Kidney glomerular epithelial cell (primary cell): ENCODE measurements at regions not wholly inside any gene's neighbourhood (a gene's known extent, or its start where the extent isn't known, plus 50 kb on each side); places are given as distances from the start of the nearest gene placed in this dataset.
"Not testable (repeated sequence)": the region's sequence is repeated elsewhere in the genome, so short reads cannot be mapped to it uniquely, and the experiment has no call there.

ENCODE experiments used
- DNase-seq: peaks from one replicate; lab custom pipeline; 2025; lab: John Stamatoyannopoulos, UW

DNA sequence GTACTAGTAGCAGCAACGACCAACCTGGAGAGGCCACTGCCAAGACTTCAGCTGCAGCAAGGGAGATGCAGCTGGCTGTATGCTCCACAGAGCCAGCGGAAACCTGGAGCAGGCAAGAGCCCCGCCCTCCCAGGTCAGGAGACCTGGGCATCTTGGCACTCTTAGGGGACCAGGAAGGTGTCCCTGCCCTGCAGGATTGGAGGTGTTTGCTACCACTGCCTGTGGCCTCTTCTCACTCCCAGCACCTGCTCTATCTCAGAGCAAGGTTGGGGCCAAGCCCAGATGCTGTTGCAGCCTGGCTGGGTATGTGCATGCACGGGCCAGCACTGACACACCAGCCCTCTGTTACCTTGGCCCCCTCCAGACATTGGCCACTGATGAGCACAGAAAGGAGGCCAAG is 1512.8 kb downstream of the REEP3 start:
- DNase-seq, result no peak

DNA sequence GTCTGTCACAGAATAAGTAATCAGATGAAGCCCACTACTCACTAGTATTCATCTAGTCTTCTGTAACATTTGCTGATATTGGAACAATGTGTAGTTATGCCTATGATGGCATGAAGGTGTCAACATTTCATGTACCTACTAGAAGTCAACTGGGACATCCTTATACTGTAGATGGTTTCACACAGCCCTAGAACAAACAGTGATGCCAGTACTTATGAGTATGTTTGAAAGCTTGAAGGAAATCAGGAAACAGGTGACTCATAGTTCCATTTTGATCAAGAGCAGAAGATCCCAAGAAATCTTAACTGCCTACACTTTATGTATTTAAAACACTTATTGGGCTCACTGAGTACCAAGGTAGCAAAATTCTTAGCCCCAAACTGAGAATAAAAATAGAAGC is 1519.6 kb downstream of the REEP3 start:
- no peak for DNase-seq

DNA sequence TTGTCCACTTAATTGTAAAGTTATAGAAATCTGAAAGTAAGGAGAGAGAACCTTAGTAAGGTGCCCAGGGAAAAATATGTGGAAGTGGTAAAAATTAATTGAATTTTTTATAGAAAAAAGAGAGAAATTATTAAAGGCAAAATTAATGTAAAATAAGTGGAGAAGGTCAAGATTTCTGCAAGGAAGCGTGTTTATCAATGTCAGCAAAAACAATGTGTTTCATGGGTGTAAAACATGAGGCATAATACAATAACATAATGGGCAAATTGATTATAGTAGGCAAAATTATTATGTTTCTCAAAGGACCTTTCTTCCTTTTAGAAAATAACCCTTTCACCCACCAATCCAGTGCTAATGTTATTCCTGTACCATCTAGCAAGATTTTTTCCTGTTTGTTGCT is 1520.1 kb downstream of the REEP3 start:
- no peak for DNase-seq

DNA sequence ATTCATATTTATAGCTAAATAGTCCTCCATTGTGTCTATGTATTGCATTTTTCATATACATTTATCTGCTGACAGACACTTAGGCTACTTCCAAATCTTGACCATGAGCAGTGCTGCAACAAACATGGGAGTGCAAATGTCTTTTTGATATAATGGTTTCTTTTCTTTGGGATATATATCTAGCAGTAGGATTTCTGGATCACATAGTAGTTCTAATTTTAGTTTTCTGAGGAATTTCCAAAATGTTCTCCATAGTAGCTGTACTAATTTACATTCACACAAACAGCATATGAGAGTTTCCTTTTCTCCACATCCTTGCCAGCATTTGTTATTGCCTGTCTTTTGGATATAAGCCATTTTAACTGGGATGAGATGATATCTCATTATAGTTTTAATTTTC is 1521.3 kb downstream of the REEP3 start:
- DNase-seq, result no peak

DNA sequence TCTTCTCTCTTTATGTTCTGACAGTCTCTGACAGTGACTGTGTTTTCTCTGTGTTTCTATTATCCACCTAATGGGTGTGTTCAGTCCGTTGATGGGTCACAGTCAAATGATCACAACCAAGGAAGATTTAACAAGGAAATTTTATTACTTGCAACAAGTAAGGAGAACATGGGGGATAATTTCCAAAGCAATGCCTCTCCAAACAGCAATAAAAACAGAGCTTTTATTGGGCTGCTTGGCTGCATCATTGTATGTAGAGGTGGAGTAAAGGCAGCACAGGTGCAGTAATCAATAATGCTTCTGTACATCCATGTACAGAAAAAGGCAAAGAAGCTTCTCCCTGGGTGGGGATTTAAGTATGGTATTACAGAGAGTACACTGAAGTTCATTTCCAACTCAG is 1525.6 kb downstream of the REEP3 start:
- DNase-seq, result no peak

DNA sequence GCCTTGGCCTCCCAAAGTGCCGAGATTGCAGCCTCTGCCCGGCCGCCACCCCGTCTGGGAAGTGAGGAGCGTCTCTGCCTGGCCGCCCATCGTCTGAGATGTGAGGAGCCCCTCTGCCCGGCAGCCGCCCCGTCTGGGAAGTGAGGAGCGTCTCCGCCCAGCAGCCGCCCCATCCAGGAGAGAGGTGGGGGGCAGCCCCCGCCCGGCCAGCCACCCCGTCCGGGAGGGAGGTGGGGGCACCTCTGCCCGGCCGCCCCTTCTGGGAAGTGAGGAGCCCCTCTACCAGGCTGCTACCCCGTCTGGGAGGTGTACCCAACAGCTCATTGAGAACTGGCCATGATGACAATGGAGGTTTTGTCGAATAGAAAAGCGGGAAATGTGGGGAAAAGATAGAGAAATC is 1530.9 kb downstream of the REEP3 start:
- not testable (repeated sequence) for DNase-seq

DNA sequence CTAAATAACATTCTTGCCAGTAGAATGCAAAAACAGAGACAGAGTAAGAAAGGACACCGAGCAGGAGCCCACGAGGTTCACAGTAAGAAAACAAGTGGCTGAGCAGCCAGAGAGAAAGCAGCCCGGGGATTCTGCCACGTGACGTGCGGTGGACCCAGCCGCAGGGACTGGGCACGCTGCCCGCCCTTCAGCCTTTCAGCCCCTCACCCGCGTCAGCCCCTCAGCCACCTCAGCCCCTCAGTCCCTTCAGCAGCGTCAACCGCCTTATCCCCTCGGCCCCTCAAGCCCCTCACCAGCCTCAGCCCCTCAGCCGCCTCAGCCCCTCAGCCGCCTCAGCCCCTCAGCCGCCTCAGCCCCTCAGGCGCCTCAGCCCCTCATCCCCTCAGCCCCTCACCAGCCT is 1532.2 kb downstream of the REEP3 start:
- not testable (repeated sequence) for DNase-seq

DNA sequence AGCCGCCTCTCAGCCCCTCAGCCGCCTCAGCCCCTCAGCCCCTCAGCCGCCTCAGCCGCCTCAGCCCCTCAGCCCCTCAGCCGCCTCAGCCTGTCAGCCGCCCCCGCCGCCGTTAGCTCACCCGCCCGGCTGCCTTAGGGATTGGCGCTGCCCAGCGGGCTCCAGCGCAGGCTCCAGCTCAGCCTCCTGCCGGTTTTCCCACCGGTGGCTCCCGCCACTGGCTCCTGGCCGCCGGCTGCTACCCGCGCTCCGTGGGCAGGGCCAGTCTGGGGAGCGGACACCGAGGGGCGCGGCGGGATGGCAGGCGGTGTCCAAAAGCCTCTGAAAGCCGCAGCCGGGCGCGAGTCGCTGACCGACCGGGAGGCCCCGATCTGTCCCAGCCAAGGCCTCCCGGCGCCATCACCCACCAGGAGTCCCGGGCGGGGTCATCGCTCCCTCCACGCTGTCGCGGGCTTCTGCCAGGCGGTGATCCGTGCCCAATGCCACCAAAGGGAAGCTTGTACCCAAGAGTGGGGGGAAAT is 1532.7 kb downstream of the REEP3 start:
- not testable (repeated sequence) for DNase-seq

DNA sequence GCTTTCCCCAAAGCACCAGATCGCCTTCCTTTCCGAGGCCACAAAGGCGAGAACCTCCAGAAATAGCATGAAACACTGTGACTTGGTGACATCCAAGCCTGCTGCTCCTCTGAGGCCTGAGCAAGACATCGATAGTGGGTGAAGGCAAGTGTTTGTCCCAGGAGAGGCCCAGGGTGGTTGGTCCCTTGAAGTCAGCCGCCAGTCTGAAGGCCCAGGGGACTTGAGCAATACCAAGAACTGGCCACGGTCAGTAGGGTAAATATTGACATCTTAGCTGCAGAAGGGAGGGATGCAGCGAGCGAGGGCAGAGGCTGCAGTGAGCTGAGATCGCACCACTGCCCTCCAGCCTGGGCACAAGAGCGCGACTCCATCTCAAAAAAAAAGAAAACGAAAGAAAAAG is 1533.5 kb downstream of the REEP3 start:
- not testable (repeated sequence) for DNase-seq

DNA sequence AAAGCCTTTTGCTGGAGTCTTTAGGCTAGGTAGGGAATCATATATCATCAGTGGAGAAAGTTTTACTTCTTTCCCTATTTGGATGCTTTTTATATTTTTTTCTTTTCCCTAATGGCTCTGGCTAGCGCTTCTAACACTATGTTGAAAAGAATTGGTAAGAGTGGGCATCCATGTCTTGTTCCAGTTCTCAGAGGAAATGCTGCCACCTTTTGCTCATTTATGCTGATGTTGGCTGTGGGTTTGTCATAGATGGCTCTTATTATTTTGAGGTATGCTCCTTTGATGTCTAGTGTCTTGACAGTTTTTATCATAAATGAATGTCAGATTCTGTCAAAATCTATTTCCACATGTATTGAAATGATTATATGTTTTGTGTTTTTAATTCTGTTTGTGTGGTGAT is 1544.1 kb downstream of the REEP3 start:
- no peak for DNase-seq

DNA sequence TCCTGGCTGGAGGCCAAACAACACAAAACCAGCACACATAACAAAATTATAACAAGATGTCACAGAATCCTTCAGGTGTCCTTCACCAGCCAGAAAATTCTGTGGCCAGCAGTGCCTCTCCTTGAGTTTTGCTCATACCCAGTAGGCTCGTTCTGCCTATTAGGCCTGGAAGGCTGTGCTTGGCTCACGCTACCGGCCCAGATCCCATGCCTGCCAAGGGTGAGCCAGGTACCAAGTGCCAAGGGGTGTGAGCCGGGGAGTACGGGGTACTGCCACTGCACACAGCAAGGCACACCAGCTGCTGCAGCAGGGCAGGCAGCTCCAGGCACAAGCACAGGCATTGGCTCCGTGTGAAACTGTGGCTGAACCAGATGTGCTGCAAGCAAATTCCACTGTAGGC is 1562.0 kb downstream of the REEP3 start:
- no peak for DNase-seq

DNA sequence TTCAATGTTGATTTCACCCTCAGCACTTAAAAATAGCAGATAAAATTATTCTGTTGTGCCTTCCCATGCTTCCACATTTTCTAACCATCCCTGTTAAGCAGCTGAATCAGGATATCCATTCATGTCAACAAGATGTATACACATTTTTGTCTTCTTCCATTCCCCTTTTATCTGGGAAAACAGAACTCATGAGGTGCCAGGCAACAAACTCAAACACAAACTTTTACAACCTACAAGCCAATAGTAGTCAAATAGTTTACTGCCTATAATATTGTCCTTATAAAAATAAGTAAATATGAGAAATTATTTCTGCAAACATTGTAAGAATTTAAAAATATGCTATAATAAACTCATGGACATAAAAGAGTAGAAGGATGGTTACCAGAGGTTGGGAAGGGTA is 1569.8 kb downstream of the REEP3 start:
- DNase-seq, result no peak

DNA sequence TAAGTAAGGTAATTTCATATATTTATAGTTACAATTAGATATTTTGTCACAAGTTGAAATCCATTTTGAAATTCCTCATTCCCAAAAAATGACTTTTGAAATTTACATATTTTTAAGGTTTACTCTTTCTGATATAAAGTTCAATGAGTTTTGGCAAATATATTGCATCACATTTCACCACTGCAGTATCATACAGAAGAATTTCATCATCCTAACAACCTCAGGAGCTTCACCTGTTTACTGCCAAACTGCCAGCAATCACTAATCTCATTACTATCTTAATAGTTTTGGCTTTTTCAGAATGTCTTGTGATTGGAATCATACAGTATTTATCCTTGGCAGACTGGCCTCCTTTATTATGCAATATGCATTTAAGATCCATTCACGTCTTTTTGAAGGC is 1578.9 kb downstream of the REEP3 start:
- DNase-seq, result no peak

DNA sequence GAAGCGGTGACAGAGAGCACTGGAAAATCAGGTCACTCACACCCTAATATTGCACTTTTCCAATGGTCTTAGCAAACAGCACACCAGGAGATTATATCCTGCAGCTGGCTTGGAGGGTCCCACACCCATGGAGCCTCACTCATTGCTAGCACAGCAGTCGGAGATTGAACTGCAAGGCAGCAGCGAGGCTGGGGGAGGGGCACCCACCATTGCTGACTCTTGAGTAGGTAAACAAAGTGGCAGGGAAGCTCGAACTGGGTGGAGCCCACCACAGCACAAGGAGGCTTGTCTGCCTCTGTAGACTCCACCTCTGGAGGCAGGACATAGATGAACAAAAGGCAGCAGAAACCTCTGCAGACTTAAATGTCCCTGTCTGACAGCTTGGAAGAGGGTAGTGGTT is 1579.7 kb downstream of the REEP3 start:
- DNase-seq, result not testable (repeated sequence)

DNA sequence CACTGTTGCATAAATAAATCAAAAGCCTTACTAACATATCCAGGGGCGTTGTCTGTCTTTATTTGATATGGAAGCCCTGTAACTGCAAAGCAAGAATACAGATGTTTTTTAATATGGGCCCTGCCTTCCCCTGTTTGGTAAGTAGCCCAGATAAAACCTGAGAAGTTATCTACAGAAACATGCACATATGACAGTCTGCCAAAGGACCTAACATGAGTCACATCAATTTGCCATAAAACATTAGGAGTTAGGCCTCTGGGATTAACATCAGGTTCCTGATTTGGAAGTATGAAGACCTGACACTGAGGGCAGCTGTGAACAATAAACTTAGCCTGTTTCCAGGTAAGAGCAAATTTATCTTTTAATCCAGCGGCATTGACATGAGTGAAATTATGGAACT is 1588.8 kb downstream of the REEP3 start:
- no peak for DNase-seq

DNA sequence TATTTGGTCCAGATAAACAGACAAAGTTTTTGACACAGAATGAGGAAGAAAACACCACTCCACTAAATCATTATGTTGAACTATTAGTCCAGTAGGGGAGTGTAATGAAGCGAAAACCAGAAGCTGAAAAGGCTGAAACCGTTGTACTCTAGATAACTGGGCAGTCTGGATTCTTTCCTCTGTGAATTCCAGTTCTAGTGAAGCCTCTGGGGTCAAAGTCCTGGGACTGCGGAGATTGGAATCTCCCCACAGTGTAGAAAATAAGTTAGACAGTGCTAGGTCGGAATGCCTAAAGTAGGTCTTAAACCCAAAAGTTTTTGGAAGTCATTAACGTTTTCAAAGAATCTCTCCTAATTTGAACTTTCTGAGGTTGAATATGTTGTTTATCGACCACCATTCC is 1589.9 kb downstream of the REEP3 start:
- not testable (repeated sequence) for DNase-seq

DNA sequence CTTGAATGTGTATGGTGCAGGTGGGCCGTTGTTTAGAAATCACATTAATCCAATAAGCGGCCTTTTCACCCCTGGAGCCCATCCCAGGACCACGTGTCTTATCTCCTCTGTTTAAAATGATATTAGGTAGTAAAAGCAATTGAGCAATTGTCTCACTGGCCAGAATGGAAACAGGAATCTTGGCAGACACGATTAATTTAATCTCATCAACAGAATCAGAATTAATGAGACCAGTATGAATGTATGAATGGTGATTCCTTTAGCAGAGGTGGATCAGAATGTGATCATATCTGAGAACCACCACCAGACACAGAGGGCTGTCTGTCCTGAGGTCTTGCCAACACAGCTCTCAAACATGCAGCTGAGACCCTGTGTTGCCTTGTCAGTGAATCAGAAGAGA is 1591.4 kb downstream of the REEP3 start:
- DNase-seq, result no peak

DNA sequence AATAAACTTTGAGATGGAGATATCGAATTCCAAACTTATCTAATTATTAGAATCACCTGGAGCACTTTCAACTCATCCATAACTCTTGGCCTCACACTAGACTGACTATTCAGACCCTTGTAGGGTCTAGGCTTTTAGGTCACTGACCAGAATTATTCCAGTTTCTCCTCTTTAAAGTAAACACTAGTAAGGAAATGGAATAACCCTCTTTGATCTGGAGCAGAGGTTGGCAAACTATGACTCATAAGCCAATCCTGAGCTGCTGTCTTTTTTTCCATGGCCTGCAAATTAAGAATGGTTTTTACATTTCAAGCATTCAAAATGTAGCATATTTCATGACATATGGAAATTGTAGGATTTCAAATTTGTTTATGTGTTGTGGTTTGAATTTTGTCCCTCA is 1601.9 kb downstream of the REEP3 start:
- no peak for DNase-seq

DNA sequence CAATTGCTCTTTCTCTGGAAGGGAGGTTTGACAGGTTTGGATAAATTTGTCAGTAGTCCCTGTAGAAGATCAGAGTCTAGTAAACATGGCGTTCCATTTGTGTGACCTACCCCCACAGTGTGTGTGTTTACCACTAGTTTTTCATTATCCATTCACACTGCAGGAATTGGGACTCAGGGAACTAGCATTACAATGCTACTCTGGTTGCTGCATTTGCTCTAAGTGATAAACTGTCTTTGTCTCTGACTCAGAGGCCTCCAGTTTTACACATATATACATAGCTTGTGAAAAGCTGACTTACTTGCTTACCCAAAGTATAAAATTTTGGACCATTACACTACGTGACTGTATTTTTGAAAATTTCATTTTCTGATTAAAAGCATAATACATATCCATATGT is 1604.0 kb downstream of the REEP3 start:
- DNase-seq, result no peak

DNA sequence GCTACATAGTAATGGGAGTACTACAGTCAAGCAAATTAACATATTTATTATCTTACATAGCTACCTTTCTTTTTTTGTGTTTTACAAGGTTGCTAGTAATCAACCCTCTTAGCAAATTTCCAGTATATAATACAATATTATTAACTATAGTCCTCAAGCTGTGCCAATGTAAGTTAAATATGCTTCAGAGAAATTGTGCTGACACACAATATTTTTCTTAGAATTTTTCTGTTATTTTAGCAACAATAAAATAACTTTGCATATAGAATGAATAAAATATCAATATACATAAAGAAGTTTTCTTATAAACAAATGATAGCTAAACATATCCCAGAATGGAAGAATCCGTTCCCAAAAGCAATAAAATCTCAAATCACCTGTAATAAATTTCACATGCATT is 1605.1 kb downstream of the REEP3 start:
- no peak for DNase-seq

DNA sequence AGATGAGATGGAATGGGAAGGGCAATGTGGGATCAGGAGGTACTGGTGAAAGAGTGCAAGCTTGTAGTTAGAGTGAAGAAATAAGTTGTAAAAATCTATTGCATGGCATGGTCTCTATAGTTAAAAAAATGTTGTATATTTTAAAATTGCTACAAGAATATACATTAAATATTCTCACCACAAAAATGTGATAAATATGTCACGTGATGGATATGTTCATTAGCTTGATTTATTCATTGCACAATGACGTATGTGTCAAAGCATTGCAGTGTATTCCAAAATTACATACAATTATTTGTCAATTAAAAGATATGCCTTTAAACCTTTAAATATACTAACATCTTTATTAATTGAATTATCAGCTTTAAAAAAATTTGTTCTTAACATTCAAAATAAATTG is 1607.1 kb downstream of the REEP3 start:
- no peak for DNase-seq

DNA sequence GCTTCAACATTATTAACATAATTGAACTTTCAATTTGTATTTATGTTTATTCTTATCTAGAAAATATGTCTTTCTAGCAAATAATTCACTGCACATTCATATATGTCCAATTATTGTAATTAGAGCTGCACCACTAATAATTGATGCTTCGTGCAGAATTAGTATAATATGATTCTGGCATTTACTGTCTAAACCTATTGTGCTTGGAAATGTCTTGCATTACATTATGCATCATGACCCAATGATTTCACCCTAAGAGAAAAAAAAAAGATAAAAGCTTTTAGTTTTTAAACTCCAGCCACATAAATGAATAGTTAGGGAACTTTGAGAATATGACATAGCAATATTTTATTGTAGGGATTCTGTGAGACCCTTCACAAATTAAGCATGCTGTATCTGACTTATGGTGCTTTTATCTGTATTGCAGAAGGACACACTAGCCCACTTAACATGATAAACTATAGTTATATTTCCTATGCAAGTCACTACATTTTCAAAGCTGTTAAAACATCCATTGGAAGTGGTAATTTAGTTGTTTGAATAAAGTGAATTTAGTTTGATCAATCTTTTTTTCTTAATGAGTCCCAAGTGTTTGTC is 1609.1 kb downstream of the REEP3 start:
- no peak for DNase-seq

DNA sequence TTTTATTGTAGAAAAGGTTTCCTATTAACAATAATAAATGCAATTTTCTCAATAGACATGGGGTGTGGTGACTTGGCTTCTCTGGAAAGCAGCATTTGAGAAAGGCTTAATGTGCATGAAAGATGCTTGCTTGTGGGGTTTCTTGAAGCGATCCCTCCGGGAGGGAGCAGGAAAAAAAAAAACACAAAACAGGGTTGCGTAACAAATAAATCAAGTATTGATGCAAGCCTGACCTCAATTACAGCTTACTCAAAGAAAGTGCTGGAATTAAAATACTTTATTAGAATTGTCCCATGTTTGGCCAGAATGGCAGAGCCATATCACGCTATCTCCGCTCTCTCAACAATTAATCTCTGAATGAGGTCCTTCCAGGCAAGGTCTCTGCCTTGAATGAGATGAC is 1612.5 kb downstream of the REEP3 start:
- DNase-seq, result no peak

DNA sequence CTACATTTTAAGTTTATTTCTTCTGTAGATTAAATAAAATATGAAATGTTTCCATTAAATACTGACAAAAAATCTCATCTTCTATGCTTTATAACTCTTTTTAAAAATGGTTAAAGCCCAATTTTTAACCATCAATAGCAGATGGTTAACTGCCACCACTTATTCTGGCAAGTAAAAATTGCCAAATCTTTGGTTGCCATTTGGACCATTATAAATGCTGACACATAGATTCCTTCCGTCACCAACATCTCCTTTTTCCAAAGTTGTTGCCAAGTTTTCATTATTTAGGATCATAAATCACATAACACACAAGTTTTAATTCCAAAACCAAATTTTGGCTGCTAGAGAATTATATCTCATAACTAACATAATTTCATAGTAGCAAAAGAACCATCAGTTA is 1614.3 kb downstream of the REEP3 start:
- DNase-seq, result no peak
